ENCODE measurements at regions not wholly inside any gene's neighbourhood (a gene's known extent, or its start where the extent isn't known, plus 50 kb on each side); places are given as distances from the start of the nearest gene placed in this dataset.

DNA sequence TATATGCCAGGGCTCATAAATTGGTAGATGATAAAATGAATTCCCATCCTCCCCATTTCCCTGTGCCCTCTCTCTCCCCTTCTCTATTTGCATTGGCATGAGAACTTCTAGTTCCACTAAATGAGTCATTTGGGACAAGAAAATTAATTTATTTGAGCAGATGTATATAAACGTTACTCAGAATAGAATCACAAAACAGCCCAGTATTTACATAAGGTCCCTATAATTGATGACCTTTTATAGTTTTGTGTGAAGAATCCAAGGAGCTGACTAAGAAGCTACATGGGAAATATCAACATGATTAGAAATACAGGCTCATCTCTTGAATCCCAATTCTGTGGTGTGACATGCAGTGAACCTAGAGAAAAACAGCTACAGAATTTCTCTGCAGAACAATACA lies 617.7 kb upstream of the NR2F2 start:
- intact Hi-C loops (cut with micrococcal nuclease) = no loop called here

- intact Hi-C loops (cut with micrococcal nuclease) = no loop called here
Observed at GRCh38 chr15:95713324-95713723, 617.2 kb upstream of the NR2F2 start.

DNA sequence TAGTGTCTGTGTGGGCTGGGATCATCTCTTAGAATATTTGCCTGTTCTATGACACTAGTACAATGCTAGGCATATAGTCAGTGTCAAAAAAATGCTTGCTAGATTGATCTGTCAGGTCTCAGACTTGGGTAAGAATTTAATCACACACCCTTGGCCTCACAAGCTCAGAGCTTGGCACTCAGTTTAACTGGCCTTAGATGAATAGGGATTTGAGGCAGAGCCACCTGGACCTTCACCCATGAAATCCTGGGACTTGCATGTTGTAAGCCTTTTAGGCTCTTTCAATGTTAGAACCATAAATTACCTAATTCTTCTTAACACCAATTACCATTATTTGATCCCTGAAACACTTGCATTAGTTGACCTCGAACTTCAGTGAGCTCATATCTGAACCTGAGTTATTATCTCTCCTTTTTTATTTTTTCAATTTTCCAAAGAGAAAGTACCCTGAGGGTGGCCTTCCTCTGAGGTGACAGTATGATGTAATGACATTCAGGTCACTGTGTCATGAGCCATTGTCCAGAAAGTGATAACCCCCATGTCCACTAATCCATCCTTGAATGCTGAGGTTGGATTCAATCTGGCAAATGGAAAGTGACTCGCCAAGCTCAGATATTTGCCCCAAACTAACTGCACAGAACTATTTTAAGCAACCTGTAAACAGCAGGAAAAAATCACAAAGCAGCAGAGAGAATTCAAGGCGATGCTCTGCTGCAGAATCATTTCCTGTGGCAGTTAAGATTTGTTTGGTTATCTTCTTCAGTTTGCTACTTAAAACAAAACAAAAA lies 615.2 kb upstream of the NR2F2 start:
- intact Hi-C loops (cut with micrococcal nuclease) = no loop called here

- intact Hi-C loops (cut with micrococcal nuclease) = no loop called here
Observed at GRCh38 chr15:95715906-95716656, 614.4 kb upstream of the NR2F2 start.

GRCh38 chr15:95716708-95717107 lies 613.8 kb upstream of the NR2F2 start:
- intact Hi-C loops (cut with micrococcal nuclease) = no loop called here

DNA sequence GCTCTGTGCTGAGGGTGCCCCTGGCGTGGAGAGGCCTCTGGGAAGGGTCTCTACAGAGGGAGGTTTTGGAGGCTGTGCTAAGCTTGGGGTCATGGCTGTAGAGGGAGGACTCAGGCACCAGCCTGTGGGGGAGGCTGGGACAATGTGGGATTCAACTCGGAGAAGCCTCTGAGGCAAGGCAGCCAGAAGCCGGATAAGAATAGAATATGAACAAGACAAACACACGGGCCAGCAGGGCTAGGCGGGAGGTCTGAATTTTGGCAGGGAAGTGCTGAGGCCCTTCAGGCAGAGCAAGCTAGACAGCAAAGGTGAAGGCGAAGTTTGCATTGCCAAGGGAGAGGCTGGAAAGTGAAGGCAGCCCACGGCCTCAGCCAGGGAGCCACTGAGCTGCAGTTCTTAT lies 612.1 kb upstream of the NR2F2 start:
- intact Hi-C loops (cut with micrococcal nuclease) = no loop called here

DNA sequence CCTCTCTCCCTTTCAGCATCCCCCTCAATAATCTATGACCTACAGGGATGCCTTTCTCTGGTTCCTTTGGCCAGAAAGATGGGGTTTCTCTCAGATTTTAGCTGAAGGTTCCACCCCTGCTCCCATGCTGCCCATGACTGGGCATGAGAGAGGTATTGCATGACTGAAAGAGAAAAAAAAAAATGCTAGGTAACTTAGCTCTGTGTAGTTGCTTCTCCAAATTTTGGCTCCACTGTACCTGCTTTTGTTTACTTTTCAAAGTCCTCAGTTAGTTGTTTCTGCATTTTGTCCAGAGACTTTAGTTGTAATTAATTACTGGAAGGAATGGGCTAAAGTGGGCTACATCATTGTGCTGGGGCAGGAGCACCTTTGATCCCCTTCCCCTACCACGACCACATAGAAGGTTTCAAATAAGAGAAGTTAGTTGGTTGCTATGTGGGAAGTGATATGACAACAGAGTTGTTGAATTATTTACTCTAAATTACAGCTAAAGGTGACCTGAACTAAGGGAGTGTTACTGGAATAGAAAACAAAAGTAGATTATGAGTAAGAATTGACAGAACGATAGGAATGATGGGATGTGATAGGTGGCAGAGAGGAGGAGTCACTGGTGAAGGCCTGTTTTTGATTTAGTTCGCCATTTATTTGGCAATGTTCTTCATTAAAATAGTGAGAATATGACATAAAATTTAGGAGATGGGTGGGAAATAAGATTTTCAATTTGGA lies 605.4 kb upstream of the NR2F2 start:
- intact Hi-C loops (cut with micrococcal nuclease) = no loop called here

- intact Hi-C loops (cut with micrococcal nuclease) = no loop called here
Observed at GRCh38 chr15:95726891-95727290, 603.6 kb upstream of the NR2F2 start.

GRCh38 chr15:95733931-95734330 lies 596.6 kb upstream of the NR2F2 start:
- intact Hi-C loops (cut with micrococcal nuclease) = loop anchor here (1.0 kb wide), 1 partner anchor 8 kb away; no protein-coding TSS in a partner anchor

DNA sequence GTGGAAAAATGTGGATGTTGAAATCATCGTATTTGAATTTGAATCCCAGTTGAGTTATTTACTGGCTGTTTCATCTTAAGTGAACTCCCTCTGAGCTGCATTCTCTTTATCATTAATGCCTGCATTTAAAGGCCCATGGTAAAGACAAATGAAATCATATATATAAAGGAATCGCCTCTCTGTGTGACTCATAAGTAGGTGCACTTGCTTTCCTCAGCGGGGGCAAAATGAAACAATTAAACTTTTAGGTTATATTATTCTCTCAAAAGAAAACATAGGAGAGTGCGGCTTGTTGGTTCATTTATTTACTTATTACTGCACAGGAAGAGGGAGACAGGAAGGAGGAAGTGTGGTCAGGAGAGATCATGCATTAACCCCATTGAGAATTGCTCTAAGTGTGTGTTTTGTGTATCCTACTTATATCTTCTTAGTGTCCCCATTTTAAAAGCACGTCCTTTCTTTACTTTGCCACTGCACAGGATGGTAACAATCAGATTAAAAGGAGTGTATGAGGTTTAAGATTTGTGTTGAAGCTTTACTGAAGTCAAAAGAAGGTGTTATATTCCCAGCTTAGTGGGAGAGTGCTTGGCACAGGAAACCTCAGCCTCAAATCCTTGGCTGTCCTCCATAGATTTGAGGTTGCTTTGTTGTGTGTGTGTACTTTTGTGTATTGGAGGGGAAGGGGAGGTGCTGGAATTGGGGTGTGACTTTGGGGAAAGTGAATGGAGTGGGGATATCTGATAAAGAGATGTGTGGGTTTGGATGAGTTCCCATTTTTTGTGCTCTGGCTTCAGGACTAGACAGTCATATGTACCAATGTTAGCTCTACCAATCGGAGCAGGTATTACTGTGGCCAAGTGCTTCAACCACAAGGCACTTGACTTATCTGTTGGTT lies 595.8 kb upstream of the NR2F2 start:
- intact Hi-C loops (cut with micrococcal nuclease) = loop anchor here (1.0 kb wide), 1 partner anchor 8 kb away; no protein-coding TSS in a partner anchor

GRCh38 chr15:95737060-95737459 lies 593.4 kb upstream of the NR2F2 start:
- intact Hi-C loops (cut with micrococcal nuclease) = no loop called here

- intact Hi-C loops (cut with micrococcal nuclease) = no loop called here
Observed at GRCh38 chr15:95739131-95739530, 591.4 kb upstream of the NR2F2 start.

DNA sequence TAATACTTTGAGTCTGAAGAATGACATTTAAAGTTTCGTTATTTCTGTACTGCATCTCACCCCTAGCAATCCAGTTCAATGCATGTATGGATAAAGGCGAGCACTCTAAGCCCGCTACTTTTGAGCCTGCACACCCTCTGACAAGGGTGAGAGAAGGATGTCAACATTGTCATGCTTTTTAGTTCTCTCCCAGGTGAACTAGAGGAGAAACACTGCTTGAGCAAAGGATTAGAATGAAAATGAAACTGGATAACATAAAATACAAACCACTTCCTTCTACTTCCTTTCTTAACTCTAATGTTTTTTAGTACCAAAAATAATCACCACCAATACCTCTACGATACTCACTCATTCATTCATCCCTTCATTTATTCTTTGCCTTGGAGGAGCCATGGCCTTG lies 588.7 kb upstream of the NR2F2 start:
- intact Hi-C loops (cut with micrococcal nuclease) = loop anchor here (1.0 to 10.0 kb wide), 3 partner anchors 8 to 457 kb away; no protein-coding TSS in a partner anchor

DNA sequence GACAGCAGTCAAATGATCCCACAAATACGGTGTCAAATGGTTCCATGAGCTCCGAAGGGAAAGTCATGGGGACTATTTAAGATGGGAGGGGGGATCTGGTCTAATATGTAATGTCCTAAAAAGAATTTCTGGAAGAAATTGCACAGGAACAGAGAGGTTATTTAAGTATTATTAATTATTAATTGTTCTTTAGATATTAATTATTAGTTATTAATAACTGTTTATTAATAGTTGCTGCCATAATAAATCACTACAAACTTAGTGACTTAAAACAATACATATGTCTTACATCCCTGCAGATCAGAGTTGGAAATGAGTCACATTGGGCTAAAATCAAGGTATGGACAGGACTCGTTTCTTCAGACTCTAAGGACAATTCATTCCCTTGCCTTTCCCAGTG lies 588.2 kb upstream of the NR2F2 start:
- intact Hi-C loops (cut with micrococcal nuclease) = loop anchor here (1.0 to 10.0 kb wide), 3 partner anchors 8 to 457 kb away; no protein-coding TSS in a partner anchor

- intact Hi-C loops (cut with micrococcal nuclease) = loop anchor here (1.0 to 10.0 kb wide), 3 partner anchors 9 to 458 kb away; no protein-coding TSS in a partner anchor
Observed at GRCh38 chr15:95742836-95743235, 587.7 kb upstream of the NR2F2 start.

DNA sequence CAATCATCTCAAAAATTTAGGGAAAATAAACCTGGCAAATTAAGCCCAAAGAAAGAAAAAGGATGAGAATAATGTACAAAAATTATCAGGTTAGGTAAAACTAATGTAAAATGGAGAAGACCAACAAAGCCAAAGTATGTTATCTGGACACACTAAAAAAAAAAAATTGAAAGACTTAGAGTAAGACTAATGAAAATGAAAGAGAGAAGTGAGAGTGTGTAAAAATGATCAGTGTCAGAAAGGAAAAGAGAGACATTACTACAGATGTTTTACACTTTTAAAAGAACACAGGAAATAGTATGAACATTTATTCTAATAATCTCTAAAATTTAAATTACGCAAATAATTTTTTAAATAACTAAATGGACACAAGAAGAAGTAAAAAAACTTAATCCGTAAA lies 573.3 kb upstream of the NR2F2 start:
- intact Hi-C loops (cut with micrococcal nuclease) = no loop called here

DNA sequence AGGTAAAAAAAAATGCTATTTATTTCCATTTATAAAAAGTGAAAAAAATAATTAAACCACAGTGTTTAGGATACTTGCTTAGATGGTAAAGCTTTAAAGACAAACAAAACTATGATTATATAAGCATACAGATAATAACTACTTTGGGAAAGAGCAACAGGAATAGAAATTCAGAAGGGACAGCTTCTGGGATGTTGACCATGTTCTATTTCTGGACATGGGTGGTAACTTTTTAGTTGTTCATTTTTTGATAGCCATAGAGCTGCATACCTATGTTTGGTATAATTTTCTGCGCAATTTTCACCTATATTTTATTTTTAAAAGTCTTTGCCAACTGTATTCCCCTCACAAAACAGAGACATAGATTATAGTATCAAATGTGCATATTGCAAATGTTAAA lies 572.0 kb upstream of the NR2F2 start:
- intact Hi-C loops (cut with micrococcal nuclease) = no loop called here

- intact Hi-C loops (cut with micrococcal nuclease) = no loop called here
Observed at GRCh38 chr15:95758851-95759250, 571.6 kb upstream of the NR2F2 start.

- intact Hi-C loops (cut with micrococcal nuclease) = no loop called here
Observed at GRCh38 chr15:95760508-95760907, 570.0 kb upstream of the NR2F2 start.

DNA sequence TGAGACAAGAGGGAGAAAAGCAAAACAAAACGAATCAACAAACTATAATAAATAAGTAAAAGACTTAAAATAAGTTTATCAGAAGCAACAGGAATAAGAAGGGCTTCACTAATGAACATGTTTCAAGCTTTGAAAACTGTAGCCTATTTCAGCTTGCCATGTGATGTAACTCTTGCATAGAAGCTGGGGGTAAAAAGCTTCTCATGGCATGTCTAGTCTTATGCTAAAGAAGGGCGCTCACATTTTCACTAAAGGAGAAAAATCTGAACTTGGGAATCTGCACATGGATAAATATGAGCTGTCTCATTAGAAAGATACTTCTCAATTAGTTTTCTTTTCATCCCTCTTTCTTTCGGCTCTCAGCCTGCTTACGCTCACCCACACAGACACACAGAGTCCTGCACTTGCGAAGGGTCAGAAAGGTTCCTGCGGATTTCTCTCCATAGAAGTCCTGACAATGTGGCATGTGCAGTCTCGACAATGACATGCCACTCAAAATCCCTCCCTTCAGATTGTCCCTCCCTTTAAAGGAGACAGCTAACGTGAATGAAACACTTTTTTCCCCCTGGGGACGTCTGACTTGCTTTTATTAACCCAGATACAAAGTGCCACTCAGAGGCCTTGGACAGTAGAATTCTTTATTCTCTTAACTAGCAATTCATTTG lies 568.9 kb upstream of the NR2F2 start:
- intact Hi-C loops (cut with micrococcal nuclease) = no loop called here
